IMR-90 (cell line): ENCODE measurements at regions not wholly inside any gene's neighbourhood (a gene's known extent, or its start where the extent isn't known, plus 50 kb on each side); places are given as distances from the start of the nearest gene placed in this dataset.

Source experiments
- ATAC-seq: fragments of 200-7000 bp; cut with Tn5 transposase; 2 replicates; pipeline ENCODE4 v1.9.1; 2020; ENCODE audit warnings: low read depth, mild to moderate bottlenecking, moderate library complexity
- BruUV-seq: library from RNA; stranded (reverse); fragments of 400-500 nt; replicated peaks from 2 replicates; lab custom pipeline; 2021; lab: Mats Ljungman, UMichigan
- CTCF ChIA-PET: fragments of 300-600 bp; formaldehyde crosslinking; extraction: SDS; loops from one replicate; lab custom pipeline; 2021; ENCODE audit warnings: antibody characterized with exemption; lab: Yijun Ruan, JAX
- POLR2A ChIA-PET: fragments of 300-600 bp; sonication (Branson Sonifier 250); formaldehyde crosslinking; loops from one replicate; lab custom pipeline; 2022; ENCODE audit warnings: antibody characterized with exemption; ENCODE audit not compliant: unreplicated experiment; lab: Charles Lee
- DNase-seq: peaks from one replicate; pipeline ENCODE4 v3.0.0; 2013
- H2AFZ ChIP-seq: replicated peaks from 2 replicates; pipeline ENCODE3; 2013; ENCODE audit warnings: low read length, mild to moderate bottlenecking; ENCODE audit not compliant: poor library complexity
- H2AK5ac ChIP-seq: 2 replicates; pipeline ENCODE4 v1.6.1; 2013; ENCODE audit warnings: low read depth, low read length, inconsistent platforms
- H2AK9ac ChIP-seq: replicated peaks from 2 replicates; pipeline ENCODE3; 2013; ENCODE audit warnings: mild to moderate bottlenecking, low read depth, low read length, moderate library complexity; ENCODE audit not compliant: poor library complexity
- H2BK120ac ChIP-seq: 2 replicates; pipeline ENCODE4 v1.6.1; 2013; ENCODE audit warnings: low read depth, low read length, inconsistent platforms
- H2BK15ac ChIP-seq: 3 replicates; pipeline ENCODE4 v1.6.1; 2013; ENCODE audit warnings: low read depth, low read length, inconsistent platforms
- H2BK20ac ChIP-seq: 2 replicates; pipeline ENCODE4 v1.6.1; 2013; ENCODE audit warnings: low read depth, mild to moderate bottlenecking, inconsistent platforms, low read length, moderate library complexity
- H2BK5ac ChIP-seq: 2 replicates; pipeline ENCODE4 v1.6.1; 2013; ENCODE audit warnings: mild to moderate bottlenecking, low read depth, low read length, inconsistent platforms; ENCODE audit not compliant: poor library complexity, severe bottlenecking
- H3K14ac ChIP-seq: replicated peaks from 2 replicates; pipeline ENCODE4 v1.6.1; 2013; ENCODE audit warnings: low read depth, low read length, inconsistent platforms
- H3K18ac ChIP-seq: 2 replicates; pipeline ENCODE4 v1.6.1; 2013; ENCODE audit warnings: low read depth, low read length, control low read depth
- H3K23ac ChIP-seq: 2 replicates; pipeline ENCODE4 v1.6.1; 2013; ENCODE audit warnings: low read depth, low read length, inconsistent platforms
- H3K27ac ChIP-seq: 2 replicates; pipeline ENCODE4 v1.5.1; 2013; ENCODE audit warnings: mild to moderate bottlenecking, control low read depth, low read length; ENCODE audit not compliant: insufficient read depth
- H3K27me3 ChIP-seq: 2 replicates; pipeline ENCODE4 v1.6.1; 2013; ENCODE audit warnings: low read length; ENCODE audit not compliant: control insufficient read depth, insufficient read depth
- H3K36me3 ChIP-seq: 2 replicates; pipeline ENCODE4 v1.6.1; 2013; ENCODE audit warnings: low read length, mixed read lengths; ENCODE audit not compliant: control insufficient read depth, insufficient read depth
- H3K4ac ChIP-seq: 2 replicates; pipeline ENCODE4 v1.6.1; 2013; ENCODE audit warnings: low read depth, low read length, inconsistent platforms
- H3K4me1 ChIP-seq: 2 replicates; pipeline ENCODE4 v1.6.1; 2013; ENCODE audit warnings: low read length, mixed read lengths; ENCODE audit not compliant: control insufficient read depth, insufficient read depth
- H3K4me2 ChIP-seq: 2 replicates; pipeline ENCODE4 v1.6.1; 2013; ENCODE audit warnings: low read depth, mild to moderate bottlenecking, control low read depth, low read length, moderate library complexity
- H3K4me3 ChIP-seq: 2 replicates; pipeline ENCODE4 v1.5.1; 2013; ENCODE audit warnings: low read depth, mild to moderate bottlenecking, control low read depth, low read length, moderate library complexity; ENCODE audit not compliant: insufficient read depth
- H3K56ac ChIP-seq: 2 replicates; pipeline ENCODE4 v1.6.1; 2013; ENCODE audit warnings: low read length, inconsistent platforms; ENCODE audit not compliant: insufficient read depth; ENCODE audit errors: extremely low read depth
- H3K79me1 ChIP-seq, 2 experiments: 2 replicates each; pipeline ENCODE4 v1.6.1; 2013; ENCODE audit warnings: low read length in 2 of 2, inconsistent platforms in 1 of 2, low read depth in 1 of 2
- H3K9ac ChIP-seq: 2 replicates; pipeline ENCODE4 v1.6.1; 2013; ENCODE audit warnings: low read depth, low read length, control low read depth
- H3K9me1 ChIP-seq: 2 replicates; pipeline ENCODE4 v1.6.1; 2013; ENCODE audit warnings: low read length, inconsistent platforms; ENCODE audit not compliant: insufficient read depth
- H3K9me3 ChIP-seq: 2 replicates; pipeline ENCODE4 v1.6.1; 2013; ENCODE audit warnings: low read length; ENCODE audit not compliant: control insufficient read depth, insufficient read depth
- H4K20me1 ChIP-seq: 2 replicates; pipeline ENCODE4 v1.6.1; 2013; ENCODE audit warnings: low read length, inconsistent platforms; ENCODE audit not compliant: insufficient read depth
- H4K5ac ChIP-seq: 2 replicates; pipeline ENCODE4 v1.6.1; 2013; ENCODE audit warnings: mild to moderate bottlenecking, low read depth, low read length, control low read depth
- H4K8ac ChIP-seq, 2 experiments: 2 replicates each; pipeline ENCODE4 v1.6.1; 2013; ENCODE audit warnings: low read depth in 2 of 2, low read length in 2 of 2, control low read depth in 1 of 2, inconsistent platforms in 1 of 2
- H4K91ac ChIP-seq: 2 replicates; pipeline ENCODE4 v1.6.1; 2013; ENCODE audit warnings: low read depth, low read length, inconsistent platforms; ENCODE audit not compliant: insufficient read depth
- BHLHE40 ChIP-seq: fragments of 150-350 bp; IDR thresholded peaks from 2 replicates; pipeline ENCODE4 v1.6.1; 2016; ENCODE audit warnings: mild to moderate bottlenecking, low read depth, low read length
- CEBPB ChIP-seq: IDR thresholded peaks from 2 replicates; pipeline ENCODE4 v1.6.1; 2012; ENCODE audit warnings: low read depth, low read length, improper control_type of control experiment
- CHD1 ChIP-seq: IDR thresholded peaks from 2 replicates; pipeline ENCODE4 v1.6.1; 2012; ENCODE audit warnings: low read depth, low read length, improper control_type of control experiment
- CTCF ChIP-seq: conservative IDR thresholded peaks from 2 replicates; pipeline ENCODE4 v1.5.1; 2012; ENCODE audit warnings: mild to moderate bottlenecking, low read depth, low read length, improper control_type of control experiment
- FOS ChIP-seq: fragments of 150-350 bp; IDR thresholded peaks from 2 replicates; pipeline ENCODE4 v1.6.1; 2016; ENCODE audit warnings: low read depth, low read length
- MAFK ChIP-seq: IDR thresholded peaks from 2 replicates; pipeline ENCODE4 v1.6.1; 2012; ENCODE audit warnings: low read depth, low read length, improper control_type of control experiment
- MAZ ChIP-seq: IDR thresholded peaks from 2 replicates; pipeline ENCODE4 v1.6.1; 2012; ENCODE audit warnings: low read depth, mild to moderate bottlenecking, low read length, improper control_type of control experiment, moderate library complexity, borderline replicate concordance
- MXI1 ChIP-seq: IDR thresholded peaks from 2 replicates; pipeline ENCODE4 v1.6.1; 2012; ENCODE audit warnings: low read depth, mild to moderate bottlenecking, low read length, moderate library complexity, borderline replicate concordance
- NFE2L2 ChIP-seq: fragments of 150-350 bp; IDR thresholded peaks from 2 replicates; pipeline ENCODE4 v1.6.1; 2016; ENCODE audit warnings: low read depth, mild to moderate bottlenecking, low read length
- POLR2A ChIP-seq: IDR thresholded peaks from 2 replicates; pipeline ENCODE4 v1.6.1; 2012; ENCODE audit warnings: mild to moderate bottlenecking, low read depth, low read length
- RAD21 ChIP-seq: IDR thresholded peaks from 2 replicates; pipeline ENCODE4 v1.6.1; 2012; ENCODE audit warnings: low read length, improper control_type of control experiment
- RCOR1 ChIP-seq: IDR thresholded peaks from 2 replicates; pipeline ENCODE4 v1.6.1; 2012; ENCODE audit warnings: mild to moderate bottlenecking, low read length, improper control_type of control experiment; ENCODE audit not compliant: insufficient replicate concordance
- RFX5 ChIP-seq: IDR thresholded peaks from 2 replicates; pipeline ENCODE4 v1.8.0; 2012; ENCODE audit warnings: low read depth, mild to moderate bottlenecking, low read length, moderate library complexity
- SMC3 ChIP-seq: fragments of 150-350 bp; IDR thresholded peaks from 2 replicates; pipeline ENCODE4 v1.6.1; 2016; ENCODE audit warnings: low read depth, mild to moderate bottlenecking, antibody characterized with exemption, low read length, moderate library complexity
- WGBS, 2 experiments: methylation state at CpG; one replicate each; pipeline versions ENCODE4 v1.1.5 to v1.1.7; 2013; ENCODE audit warnings: missing lambda C conversion rate in 2 of 2; ENCODE audit not compliant: insufficient read length in 1 of 2; ENCODE audit errors: extremely low coverage in 2 of 2; 5-methylcytosine and 5-hydroxymethylcytosine counted together
- dilution Hi-C: fragments of 300-500 bp; cut with HindIII; formaldehyde crosslinking; loops from one replicate; pipeline ENCODE4 v1.14.3; 2018; ENCODE audit warnings: low sequenced_read_pairs; ENCODE audit not compliant: unreplicated experiment
- in situ Hi-C: fragments of 300-500 bp; cut with MboI; formaldehyde crosslinking; loops from 3 replicates; pipeline ENCODE4 v1.14.3; 2019; ENCODE audit warnings: low sequenced_read_pairs, inconsistent platforms, mixed read lengths
- intact Hi-C: fragments of 100-400 bp; cut with micrococcal nuclease; formaldehyde crosslinking; loops from 2 replicates; pipeline ENCODE4 v1.10.0; 2022
- TF ChIP-seq, protein P1 (sequence below): fragments of 150-350 bp; IDR thresholded peaks from 2 replicates; pipeline ENCODE4 v1.6.1; 2016; ENCODE audit warnings: low read depth, mild to moderate bottlenecking, low read length, moderate library complexity, borderline replicate concordance
- TF ChIP-seq, protein P2 (sequence below): fragments of 150-350 bp; IDR thresholded peaks from 2 replicates; pipeline ENCODE4 v1.6.1; 2017; ENCODE audit warnings: mild to moderate bottlenecking, antibody characterized with exemption, low read length, low read depth

DNA sequence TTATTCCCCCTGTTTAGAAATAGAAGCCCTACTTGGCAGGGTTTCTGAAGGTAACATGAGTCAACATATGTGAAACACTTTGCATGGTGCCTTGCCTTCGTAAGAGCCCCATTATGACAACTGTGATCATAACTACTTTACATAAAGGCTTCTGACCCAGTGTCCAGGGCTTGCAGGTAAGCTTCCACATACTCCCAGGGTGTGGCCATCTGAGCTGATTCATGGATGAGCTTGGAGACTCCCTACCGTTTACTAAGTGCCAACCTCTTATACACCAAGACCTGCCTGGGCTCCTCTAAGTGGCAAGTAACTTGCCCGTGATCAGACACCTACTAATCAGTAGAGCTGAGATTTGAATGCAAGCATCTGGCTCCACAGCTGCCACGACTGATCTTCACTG is 62.8 kb upstream of the C5orf58 start:
- no peak overlapping the region for H3K56ac ChIP-seq
- no peaks in the 10 kb centered on the region for H3K36me3 ChIP-seq
- no peaks in the 10 kb centered on the region for H3K9me3 ChIP-seq
- DNase-seq (no peak), ATAC-seq (no peak)
- H3K14ac ChIP-seq, result no peak overlapping the region
- no peak for TF ChIP-seq POLR2A
- TF ChIP-seq BHLHE40, result no peak
- no peak for TF ChIP-seq CEBPB
- TF ChIP-seq MAFK, result no peak
- TF ChIP-seq CTCF, result no peak
- TF ChIP-seq, protein P1, sequence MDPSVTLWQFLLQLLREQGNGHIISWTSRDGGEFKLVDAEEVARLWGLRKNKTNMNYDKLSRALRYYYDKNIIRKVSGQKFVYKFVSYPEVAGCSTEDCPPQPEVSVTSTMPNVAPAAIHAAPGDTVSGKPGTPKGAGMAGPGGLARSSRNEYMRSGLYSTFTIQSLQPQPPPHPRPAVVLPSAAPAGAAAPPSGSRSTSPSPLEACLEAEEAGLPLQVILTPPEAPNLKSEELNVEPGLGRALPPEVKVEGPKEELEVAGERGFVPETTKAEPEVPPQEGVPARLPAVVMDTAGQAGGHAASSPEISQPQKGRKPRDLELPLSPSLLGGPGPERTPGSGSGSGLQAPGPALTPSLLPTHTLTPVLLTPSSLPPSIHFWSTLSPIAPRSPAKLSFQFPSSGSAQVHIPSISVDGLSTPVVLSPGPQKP, result no peak
- no peak for TF ChIP-seq MAZ
- no peak for TF ChIP-seq FOS
- no peak for TF ChIP-seq SMC3
- TF ChIP-seq RAD21, result no peak
- TF ChIP-seq RCOR1, result no peak
- TF ChIP-seq NFE2L2, result no peak
- TF ChIP-seq RFX5, result no peak
- TF ChIP-seq CHD1, result no peak
- TF ChIP-seq, protein P2, sequence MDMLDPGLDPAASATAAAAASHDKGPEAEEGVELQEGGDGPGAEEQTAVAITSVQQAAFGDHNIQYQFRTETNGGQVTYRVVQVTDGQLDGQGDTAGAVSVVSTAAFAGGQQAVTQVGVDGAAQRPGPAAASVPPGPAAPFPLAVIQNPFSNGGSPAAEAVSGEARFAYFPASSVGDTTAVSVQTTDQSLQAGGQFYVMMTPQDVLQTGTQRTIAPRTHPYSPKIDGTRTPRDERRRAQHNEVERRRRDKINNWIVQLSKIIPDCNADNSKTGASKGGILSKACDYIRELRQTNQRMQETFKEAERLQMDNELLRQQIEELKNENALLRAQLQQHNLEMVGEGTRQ, result no peak
- TF ChIP-seq MXI1, result no peak
- no TSS peak for BruUV-seq
- H3K4ac ChIP-seq, result no peak overlapping the region
- H2AFZ ChIP-seq, result peak overlapping the region; percentile 30
- in situ Hi-C loops (no loop called here), dilution Hi-C loops (no loop called here), intact Hi-C loops (no loop called here)
- no peaks in the 10 kb centered on the region; the same call in 1 of the 2 replicates for H3K27me3 ChIP-seq
- H3K4me3 ChIP-seq, result no peak overlapping the region
- no peak overlapping the region for H3K4me2 ChIP-seq
- no peaks in the 10 kb centered on the region for H3K4me1 ChIP-seq
- H3K27ac ChIP-seq, result no peak overlapping the region
- no peaks in the 10 kb centered on the region for H4K20me1 ChIP-seq
- CTCF ChIA-PET, result interaction anchor here (0.5 to 0.6 kb wide), 2 partner anchors 9 to 61 kb away, joined by 3 read pairs; no protein-coding TSS in a partner anchor
- H2AK9ac ChIP-seq, result no peak overlapping the region
- no peak overlapping the region for H4K5ac ChIP-seq
- H3K9ac ChIP-seq, result no peak overlapping the region
- no peak overlapping the region for H4K91ac ChIP-seq
- 40% methylated on average over 1 of the region's 4 CpGs; no CpG with 5 or more reads in 1 of the 2 experiments for whole genome bisulfite sequencing, 2 experiments
- no peaks in the 10 kb centered on the region for H3K79me1 ChIP-seq
- H2BK120ac ChIP-seq, result no peak overlapping the region
- H3K9me1 ChIP-seq, result no peaks in the 10 kb centered on the region
- no peak overlapping the region for H3K23ac ChIP-seq
- no peak overlapping the region for H2BK15ac ChIP-seq
- H2BK5ac ChIP-seq, result no peak overlapping the region
- no peak overlapping the region for H4K8ac ChIP-seq
- no peak overlapping the region for H3K18ac ChIP-seq
- H2BK20ac ChIP-seq, result no peak overlapping the region
- POLR2A ChIA-PET, result no interaction called here
- H2AK5ac ChIP-seq, result no peak overlapping the region
